ENCODE measurements at regions not wholly inside any gene's neighbourhood (a gene's known extent, or its start where the extent isn't known, plus 50 kb on each side); places are given as distances from the start of the nearest gene placed in this dataset.

- Histone ChIP-seq H3K27ac (replicated peaks) (no peak overlapping the region), H3K4me3 (replicated peaks; ENCODE audit: insufficient read depth, low read length) (no peak overlapping the region), H3K27me3 (ENCODE audit: insufficient read depth, poor library complexity, severe bottlenecking) (no peaks in the 10 kb centered on the region)
- no peak for DNase-seq (ENCODE audit: low read depth in 1 of 2, low spot score in 1 of 2)
- TF ChIP-seq SPI1 (IDR thresholded peaks at IDR 0.05; ENCODE audit: borderline replicate concordance, low read depth), result no peak
- no peak for TF ChIP-seq GABPA (IDR thresholded peaks at IDR 0.05; ENCODE audit: low read depth)
- TF ChIP-seq, protein P1, sequence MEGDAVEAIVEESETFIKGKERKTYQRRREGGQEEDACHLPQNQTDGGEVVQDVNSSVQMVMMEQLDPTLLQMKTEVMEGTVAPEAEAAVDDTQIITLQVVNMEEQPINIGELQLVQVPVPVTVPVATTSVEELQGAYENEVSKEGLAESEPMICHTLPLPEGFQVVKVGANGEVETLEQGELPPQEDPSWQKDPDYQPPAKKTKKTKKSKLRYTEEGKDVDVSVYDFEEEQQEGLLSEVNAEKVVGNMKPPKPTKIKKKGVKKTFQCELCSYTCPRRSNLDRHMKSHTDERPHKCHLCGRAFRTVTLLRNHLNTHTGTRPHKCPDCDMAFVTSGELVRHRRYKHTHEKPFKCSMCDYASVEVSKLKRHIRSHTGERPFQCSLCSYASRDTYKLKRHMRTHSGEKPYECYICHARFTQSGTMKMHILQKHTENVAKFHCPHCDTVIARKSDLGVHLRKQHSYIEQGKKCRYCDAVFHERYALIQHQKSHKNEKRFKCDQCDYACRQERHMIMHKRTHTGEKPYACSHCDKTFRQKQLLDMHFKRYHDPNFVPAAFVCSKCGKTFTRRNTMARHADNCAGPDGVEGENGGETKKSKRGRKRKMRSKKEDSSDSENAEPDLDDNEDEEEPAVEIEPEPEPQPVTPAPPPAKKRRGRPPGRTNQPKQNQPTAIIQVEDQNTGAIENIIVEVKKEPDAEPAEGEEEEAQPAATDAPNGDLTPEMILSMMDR (IDR thresholded peaks at IDR 0.05; ENCODE audit: insufficient read depth, low read length), result no peak
- no peak for TF ChIP-seq POLR2AphosphoS5 (IDR thresholded peaks at IDR 0.05; ENCODE audit: low read depth)
- TF ChIP-seq REST (IDR thresholded peaks at IDR 0.05; ENCODE audit: insufficient replicate concordance, low read depth), result no peak
Observed at GRCh38 chr18:44599412-44599811, 81.3 kb upstream of the SETBP1 start.

DNA sequence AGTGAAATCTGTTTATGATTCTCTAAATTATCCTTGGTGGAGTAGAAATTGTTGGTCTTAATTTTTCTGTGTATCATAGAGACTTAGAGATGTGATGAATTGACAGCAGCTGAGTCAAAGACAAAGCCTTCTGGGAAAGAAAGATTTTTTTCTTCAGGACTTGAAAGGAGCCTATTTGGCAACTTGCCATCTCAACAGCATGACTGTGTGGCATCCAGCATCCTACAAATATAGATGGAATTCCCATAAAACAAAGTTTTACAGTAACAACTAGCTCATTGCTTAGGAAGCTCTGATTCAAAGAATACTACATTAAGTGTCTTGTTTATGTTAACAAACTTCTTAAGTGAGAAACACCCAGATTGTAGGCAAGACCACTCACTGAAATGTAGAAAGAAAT, 79.2 kb upstream of the SETBP1 start:
- Histone ChIP-seq H3K27ac (replicated peaks) (no peak overlapping the region), H3K27me3 (ENCODE audit: insufficient read depth, poor library complexity, severe bottlenecking) (no peaks in the 10 kb centered on the region), H3K4me3 (replicated peaks; ENCODE audit: insufficient read depth, low read length) (no peak overlapping the region)
- DNase-seq (ENCODE audit: low read depth in 1 of 2, low spot score in 1 of 2), result no peak
- TF ChIP-seq POLR2AphosphoS5 (IDR thresholded peaks at IDR 0.05; ENCODE audit: low read depth), result no peak
- no peak for TF ChIP-seq GABPA (IDR thresholded peaks at IDR 0.05; ENCODE audit: low read depth)
- no peak for TF ChIP-seq SPI1 (IDR thresholded peaks at IDR 0.05; ENCODE audit: borderline replicate concordance, low read depth)
- TF ChIP-seq, protein P1 (IDR thresholded peaks at IDR 0.05; ENCODE audit: insufficient read depth, low read length), result no peak
- TF ChIP-seq REST (IDR thresholded peaks at IDR 0.05; ENCODE audit: insufficient replicate concordance, low read depth), result no peak

DNA sequence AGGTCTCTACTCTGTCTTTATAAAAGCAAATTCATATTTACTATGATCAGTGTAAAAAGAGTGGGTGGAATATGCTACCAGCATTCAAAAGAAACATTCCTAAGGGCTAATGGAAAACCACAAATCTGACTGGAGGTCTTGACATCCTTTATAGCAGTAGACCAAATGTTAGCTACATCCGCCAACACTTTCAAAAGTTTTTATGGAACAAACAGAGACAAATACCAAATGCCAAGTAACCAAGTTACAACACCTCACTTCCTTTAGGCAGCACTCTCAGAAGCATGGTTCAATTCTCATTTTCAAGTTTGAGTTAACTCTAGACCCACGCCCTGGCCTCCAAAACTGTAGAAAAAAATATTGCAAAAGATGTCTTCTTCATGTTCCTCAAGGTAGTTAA, 78.3 kb upstream of the SETBP1 start:
- no peak for DNase-seq (ENCODE audit: low read depth in 1 of 2, low spot score in 1 of 2)

More for the DNA sequence above, 78.3 kb upstream of the SETBP1 start:
- Histone ChIP-seq H3K4me3 (replicated peaks; ENCODE audit: insufficient read depth, low read length) (no peak overlapping the region), H3K27ac (replicated peaks) (no peak overlapping the region), H3K27me3 (ENCODE audit: insufficient read depth, poor library complexity, severe bottlenecking) (no peaks in the 10 kb centered on the region)
- no peak for TF ChIP-seq POLR2AphosphoS5 (IDR thresholded peaks at IDR 0.05; ENCODE audit: low read depth)
- TF ChIP-seq, protein P1 (IDR thresholded peaks at IDR 0.05; ENCODE audit: insufficient read depth, low read length), result no peak
- TF ChIP-seq GABPA (IDR thresholded peaks at IDR 0.05; ENCODE audit: low read depth), result no peak
- TF ChIP-seq SPI1 (IDR thresholded peaks at IDR 0.05; ENCODE audit: borderline replicate concordance, low read depth), result no peak
- TF ChIP-seq REST (IDR thresholded peaks at IDR 0.05; ENCODE audit: insufficient replicate concordance, low read depth), result no peak

Measured in HL-60 (cell line).